Mammary epithelial cell (primary cell): ENCODE measurements at regions not wholly inside any gene's neighbourhood (a gene's known extent, or its start where the extent isn't known, plus 50 kb on each side); places are given as distances from the start of the nearest gene placed in this dataset.

ENCODE experiments used
- EZH2 ChIP-seq: IDR thresholded peaks from 2 replicates; pipeline ENCODE4 v1.6.1; 2012; ENCODE audit warnings: low read length, inconsistent platforms, borderline replicate concordance
- TF ChIP-seq, protein P1 (sequence below), 2 donors: IDR thresholded peaks in 1 of 2; conservative IDR thresholded peaks in 1 of 2; 2 replicates each; pipeline ENCODE4 v1.5.1; 2011 to 2012; ENCODE audit warnings: inconsistent platforms in 2 of 2, low read length in 2 of 2, mild to moderate bottlenecking in 2 of 2, control low read depth in 1 of 2, low read depth in 1 of 2; ENCODE audit not compliant: insufficient read depth in 1 of 2; ENCODE audit errors: extremely low read depth in 1 of 2

- TF ChIP-seq EZH2 = no peak
- TF ChIP-seq, protein P1, sequence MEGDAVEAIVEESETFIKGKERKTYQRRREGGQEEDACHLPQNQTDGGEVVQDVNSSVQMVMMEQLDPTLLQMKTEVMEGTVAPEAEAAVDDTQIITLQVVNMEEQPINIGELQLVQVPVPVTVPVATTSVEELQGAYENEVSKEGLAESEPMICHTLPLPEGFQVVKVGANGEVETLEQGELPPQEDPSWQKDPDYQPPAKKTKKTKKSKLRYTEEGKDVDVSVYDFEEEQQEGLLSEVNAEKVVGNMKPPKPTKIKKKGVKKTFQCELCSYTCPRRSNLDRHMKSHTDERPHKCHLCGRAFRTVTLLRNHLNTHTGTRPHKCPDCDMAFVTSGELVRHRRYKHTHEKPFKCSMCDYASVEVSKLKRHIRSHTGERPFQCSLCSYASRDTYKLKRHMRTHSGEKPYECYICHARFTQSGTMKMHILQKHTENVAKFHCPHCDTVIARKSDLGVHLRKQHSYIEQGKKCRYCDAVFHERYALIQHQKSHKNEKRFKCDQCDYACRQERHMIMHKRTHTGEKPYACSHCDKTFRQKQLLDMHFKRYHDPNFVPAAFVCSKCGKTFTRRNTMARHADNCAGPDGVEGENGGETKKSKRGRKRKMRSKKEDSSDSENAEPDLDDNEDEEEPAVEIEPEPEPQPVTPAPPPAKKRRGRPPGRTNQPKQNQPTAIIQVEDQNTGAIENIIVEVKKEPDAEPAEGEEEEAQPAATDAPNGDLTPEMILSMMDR (conservative IDR thresholded peaks at IDR 0.05 in 1 of 2, IDR thresholded peaks at IDR 0.05 in 1 of 2; ENCODE audit: extremely low read depth in 1 of 2, insufficient read depth in 1 of 2, low read depth in 1 of 2, low read length in 2 of 2) = no peak
Observed at GRCh38 chr1:194935864-194936263, 1672.4 kb downstream of the KCNT2 start.
